DMS114 treated with DMSO at 0.1 percent for 48 hours (cell line): ENCODE measurements at regions not wholly inside any gene's neighbourhood (a gene's known extent, or its start where the extent isn't known, plus 50 kb on each side); places are given as distances from the start of the nearest gene placed in this dataset.
A peak's percentile ranks its signal among the peaks of the same experiment; 100 is the strongest.
"Not testable (repeated sequence)": the region's sequence is repeated elsewhere in the genome, so short reads cannot be mapped to it uniquely, and the experiment has no call there.

Experiments
- DNase-seq: peaks from one replicate; lab custom pipeline; 2025; ENCODE audit not compliant: unreplicated experiment; lab: John Stamatoyannopoulos, UW

DNA sequence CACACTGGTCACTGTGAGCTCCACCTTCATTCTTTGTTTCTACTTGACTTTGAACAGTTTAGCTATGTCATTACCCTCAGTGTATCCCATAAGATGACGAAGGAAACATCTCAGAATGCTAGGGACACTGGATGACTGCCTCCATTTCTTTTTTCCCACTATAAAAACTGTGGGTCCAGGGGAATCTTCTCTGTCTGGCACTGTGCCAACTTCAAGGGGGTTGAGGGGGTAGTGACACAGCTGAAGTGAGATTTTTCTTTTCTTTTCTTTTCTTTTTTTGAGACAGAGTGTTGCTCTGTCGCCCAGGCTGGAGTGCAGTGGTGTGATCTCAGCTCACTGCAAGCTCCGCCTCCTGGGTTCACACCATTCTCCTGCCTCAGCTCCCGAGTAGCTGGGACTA is 302.6 kb upstream of the TARS1 start:
- not testable (repeated sequence) for DNase-seq

DNA sequence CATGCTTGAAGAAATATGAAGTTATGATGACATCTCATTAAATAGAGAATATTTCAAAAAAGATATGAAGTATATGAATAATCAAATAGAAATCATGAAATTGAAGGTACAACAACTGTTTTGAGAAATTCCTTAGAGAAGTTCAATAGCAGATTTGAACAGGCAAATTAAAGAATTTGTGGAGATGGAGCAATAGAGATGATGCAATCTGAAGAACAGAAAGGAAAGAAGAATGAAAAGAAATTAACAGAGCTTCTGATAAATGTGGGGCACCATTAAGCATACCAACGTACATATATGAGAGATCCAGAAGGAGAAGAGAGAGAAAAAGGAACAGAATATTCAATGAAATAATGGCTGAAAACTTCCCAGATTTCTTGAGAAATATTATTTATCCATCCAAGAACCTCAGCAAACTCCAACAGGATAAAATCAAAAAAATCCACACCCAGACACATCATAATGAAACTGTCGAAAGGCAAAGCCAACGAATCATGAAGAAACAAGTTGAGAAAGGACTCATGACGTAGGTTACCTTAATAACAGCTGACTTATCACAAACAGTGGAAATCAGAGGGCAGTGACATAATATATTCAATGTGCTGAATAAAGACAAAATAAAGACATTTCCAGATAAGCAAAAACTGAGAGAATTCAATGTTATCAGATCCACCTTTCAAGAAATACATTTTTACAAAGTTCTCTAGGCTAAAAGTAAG is 297.2 kb upstream of the TARS1 start:
- no peak for DNase-seq

DNA sequence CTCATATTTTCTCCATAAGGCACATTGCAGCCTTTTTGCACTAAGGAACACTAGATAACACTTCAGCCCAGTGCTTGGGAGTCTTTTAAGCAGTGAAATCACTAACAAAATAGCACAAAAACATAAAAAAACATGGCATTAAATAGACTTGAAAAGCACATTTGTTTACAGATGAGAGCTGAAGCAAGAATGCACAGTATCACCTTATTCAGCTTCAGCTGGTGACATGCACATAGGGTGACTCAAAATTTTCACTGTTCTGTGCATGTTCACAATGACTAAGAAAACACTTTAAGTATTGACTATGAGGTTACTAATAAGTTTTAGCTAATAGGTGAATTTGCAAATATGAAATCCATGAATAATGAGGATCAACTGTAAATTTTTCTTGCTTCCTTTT is 293.9 kb upstream of the TARS1 start:
- DNase-seq: no peak

DNA sequence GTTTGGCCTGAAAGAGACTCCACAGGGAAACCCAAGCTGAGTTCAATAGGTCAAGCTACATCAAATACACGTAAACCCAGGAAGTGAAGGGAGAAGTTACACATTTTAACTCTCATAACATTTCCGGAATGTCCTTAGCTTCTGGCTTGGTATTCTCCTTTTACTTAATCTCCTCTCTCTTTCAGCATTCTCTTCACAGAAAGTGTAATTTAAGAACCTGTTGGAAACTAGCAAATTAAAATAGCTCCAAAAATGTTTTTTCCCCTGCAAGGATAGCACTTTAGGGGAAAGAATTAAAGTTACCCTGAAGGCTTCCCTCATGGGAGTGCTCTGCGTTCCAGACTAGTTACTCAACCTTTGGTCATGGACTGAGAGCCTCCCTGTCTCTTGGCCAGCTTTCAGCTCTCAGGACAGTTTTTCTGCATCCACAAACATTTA is 292.7 kb upstream of the TARS1 start:
- no peak for DNase-seq

DNA sequence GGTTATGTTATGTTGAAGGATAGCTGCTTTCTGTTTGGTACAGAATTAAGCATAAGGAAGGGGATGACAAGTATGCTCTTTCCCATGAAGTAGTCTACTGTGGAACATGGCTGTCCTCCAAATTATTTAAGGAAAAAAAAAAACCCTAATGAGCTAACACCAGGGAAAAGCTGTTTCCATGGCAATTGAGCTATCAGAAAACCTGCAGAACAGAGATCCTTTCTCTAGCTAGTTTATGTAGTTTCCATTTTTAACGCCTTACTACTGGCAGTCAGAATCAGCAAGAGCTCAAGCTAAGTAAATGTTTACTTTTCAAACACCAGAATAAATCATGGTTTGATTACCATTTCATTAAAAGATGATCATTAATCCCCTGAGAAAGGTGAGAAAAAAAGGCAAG is 287.4 kb upstream of the TARS1 start:
- no peak for DNase-seq

DNA sequence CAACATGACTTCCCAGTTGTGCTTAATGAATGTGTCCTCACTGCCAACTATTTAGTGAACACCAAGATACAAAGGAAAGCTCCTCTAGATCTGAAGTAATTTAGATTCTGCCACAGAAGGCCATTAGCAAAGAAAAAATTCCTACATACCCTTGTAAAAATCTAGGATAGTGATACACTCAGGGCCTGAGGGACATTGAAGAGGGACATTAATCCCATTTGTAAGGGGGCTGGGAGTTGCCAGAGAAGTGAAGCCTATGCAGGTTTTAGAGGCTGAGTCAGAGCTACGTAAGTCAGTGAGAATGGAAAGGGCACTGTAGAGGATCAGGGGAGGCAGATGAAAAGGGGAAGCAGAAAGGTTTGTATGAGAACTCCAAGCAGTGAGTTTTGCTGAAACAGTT is 286.9 kb upstream of the TARS1 start:
- no peak for DNase-seq

DNA sequence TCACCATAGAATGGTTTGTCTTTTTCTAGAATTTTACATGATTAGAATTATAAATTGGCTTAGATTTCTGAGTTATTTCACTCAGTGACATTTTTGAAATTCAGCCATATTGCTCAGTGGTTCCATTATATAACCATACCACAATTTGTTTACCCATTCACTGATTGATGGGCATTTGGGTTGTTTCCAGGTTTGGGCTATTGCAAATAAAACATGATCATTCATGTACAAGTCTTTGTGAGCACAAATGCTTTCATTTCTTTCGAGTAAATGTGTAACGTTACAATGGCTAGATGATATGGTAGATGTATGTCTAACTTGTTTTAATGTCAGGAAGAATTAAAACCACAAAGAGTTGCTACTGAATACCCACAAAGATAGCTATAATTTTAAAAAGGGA is 279.9 kb upstream of the TARS1 start:
- DNase-seq: no peak

DNA sequence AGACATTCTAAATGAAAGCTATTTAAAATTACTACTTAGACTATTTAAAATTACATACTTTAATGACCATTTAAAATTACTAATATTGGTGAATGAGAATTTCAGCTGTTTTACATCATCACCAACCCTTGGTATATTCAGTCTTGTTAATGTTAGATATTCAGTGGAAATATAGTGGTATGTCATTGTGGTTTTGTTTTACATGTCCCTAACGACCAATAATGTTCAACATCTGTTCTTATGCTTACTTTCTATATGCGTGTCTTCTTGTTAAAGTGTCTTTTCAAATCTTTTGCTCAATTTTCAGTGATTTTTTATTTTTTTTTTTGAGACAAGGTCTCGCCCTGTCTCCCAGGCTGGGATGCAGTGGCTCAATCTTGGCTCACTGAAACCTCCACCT is 279.3 kb upstream of the TARS1 start:
- no peak for DNase-seq

DNA sequence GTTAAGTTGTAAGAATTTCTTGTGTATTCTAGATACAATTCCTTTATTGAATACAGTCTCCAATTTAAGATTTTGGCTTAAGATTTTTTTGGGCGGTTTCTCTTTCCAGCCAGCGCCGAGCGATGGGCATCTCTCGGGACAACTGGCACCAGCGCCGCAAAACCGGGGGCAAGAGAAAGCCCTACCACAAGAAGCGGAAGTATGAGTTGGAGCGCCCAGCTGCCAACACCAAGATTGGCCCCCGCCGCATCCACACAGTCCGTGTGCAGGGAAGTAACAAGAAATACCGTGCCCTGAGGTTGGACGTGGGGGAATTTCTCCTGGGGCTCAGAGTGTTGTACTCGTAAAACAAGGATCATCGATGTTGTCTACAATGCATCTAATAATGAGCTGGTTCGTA is 278.7 kb upstream of the TARS1 start:
- DNase-seq: no peak

DNA sequence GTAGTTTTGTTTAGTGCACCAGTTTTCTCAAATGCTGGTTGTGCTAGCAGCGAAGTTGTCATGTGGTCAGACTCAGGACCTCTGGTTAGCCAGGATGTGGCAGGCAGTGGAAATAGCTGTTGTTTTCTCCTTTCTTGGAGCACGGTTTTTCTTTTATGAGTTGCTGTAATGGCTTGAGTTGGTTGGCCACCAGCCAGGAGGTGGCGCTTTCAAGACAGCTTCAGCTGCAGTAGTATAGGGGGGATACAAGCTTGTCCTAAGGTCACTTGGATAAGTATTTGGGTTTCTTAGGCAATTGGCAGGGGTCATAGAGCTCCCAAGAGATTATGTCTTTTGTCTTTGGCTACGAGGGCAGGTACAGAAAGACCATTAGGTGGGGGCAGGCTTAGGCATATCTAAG is 274.2 kb upstream of the TARS1 start:
- DNase-seq: no peak

DNA sequence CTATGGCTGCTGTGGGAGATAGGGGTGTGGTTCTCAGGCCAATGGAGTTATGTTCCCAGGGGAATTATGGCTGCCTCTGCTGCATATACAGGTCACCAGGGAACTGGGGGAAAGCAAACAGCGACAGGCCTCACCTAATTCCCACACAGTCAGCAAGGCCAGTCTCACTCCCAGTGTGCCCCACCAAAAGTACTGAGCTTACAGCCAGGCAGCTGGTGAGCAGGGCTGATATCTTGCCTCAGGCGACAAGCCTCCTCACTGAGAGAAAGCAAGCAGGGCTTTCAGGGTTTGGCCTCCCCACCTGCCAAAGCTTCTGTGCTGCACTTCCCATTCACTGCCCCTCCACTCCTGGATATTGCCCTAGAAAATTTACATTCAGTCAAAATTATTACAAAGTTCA is 273.8 kb upstream of the TARS1 start:
- no peak for DNase-seq

DNA sequence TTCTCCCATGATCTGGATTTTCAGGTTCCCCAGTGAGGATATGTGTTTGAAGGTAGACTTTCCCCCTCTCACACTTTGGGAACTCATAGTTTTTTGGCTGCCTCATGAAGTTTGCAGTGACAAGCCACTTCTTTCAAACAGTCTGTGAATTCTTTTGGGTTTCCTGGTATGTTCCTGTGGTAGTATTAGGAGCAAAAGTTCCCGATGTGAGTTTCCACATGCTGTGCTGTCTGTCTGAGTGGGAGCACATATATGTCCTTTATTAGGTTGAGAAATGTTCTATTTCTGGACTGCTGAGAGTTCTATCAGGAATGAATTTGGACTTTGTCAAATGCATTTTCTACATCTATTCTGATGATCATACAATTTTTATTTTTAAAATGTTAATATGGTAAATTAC is 273.2 kb upstream of the TARS1 start:
- no peak for DNase-seq

DNA sequence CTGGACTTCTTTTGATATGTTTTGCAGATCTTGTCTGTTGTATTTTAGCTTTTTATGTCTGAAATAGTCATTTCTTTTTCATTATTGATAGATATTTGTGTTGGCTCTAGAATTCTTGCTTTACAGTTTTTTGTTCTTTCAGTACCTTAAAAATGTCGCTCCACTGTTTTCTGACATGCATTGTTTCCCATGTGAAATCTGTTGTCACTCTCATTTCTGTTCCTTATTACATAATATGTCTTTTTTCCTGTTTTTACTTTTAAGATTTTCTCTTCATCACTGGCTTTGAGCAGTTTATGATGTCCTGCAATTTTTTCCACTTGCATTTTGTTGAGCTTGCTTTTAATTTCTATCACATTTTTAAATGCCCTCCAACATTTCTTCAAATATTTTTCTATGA is 270.4 kb upstream of the TARS1 start:
- no peak for DNase-seq

DNA sequence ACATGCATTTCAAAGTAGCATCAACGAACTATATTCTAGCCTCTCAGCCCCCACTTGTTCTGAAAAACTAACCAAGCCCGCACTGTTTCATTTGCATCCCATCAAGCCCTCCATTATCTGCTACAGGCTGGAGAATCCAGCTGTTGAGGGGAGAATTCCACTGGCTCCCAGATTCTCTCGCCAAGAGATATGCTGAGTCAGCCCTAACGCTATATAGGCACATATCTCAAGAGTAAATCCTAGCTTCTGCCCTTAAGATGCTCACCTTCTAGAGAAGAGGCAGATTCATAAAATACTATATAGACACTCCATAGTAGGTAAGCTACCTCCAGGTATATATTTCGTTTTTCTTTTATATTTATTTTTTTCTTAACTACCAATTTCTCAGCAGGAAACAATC is 266.4 kb upstream of the TARS1 start:
- DNase-seq: no peak

DNA sequence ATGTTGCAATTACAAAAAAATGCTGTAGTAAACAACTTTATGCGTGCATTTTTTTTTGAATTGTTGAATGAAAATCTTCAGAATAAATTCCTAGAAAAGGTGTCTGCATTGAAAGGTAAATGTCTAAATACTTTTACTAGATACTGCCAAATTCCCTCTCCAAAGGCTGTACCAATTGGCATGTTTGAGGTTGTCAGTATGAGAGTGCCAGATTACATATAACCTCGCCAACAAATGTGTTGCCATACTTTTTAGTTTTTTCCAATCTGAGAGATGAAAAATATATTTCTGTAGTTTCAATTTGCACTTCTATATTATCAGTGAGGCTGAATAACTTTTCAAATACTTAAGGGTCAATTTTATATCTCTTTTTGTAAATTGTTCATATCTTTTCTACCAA is 261.5 kb upstream of the TARS1 start:
- no peak for DNase-seq

DNA sequence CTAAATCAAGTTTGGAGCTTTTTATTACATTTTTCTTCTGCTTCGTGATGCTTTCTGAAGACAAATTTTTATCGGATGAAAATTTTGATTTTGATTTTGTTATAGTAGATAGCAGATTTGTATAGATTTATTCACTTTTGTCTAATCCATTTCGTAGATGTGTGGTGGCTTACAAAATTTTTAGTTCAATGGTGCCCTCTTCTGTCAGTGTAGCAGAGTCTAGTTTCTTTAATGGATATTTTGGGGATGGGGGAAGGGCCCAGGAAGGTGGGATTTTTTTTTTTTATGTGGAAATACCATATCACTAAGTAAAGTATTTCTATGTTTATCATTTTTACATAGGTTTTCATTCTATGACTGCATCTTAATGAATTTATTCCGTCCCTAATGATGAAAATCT is 259.9 kb upstream of the TARS1 start:
- DNase-seq: peak; percentile 34

DNA sequence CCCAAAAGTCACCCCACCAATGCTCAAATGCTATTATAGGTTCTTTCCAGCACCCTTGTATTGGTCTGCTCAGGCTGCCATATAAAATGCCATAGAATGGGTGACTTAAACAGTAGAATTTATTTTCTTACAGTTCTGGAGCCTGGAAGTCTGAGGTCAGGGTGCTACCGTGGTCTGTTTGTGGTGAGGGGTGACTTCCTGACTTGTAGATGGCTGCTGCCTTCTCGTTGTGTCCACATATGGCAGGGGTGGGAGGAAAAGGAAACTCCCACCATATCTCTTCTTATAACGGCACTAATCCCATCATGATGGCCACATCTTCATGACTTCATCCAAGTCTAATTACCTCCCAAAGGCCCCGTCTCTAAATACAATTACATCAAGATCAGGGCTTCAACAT is 257.8 kb upstream of the TARS1 start:
- no peak for DNase-seq

DNA sequence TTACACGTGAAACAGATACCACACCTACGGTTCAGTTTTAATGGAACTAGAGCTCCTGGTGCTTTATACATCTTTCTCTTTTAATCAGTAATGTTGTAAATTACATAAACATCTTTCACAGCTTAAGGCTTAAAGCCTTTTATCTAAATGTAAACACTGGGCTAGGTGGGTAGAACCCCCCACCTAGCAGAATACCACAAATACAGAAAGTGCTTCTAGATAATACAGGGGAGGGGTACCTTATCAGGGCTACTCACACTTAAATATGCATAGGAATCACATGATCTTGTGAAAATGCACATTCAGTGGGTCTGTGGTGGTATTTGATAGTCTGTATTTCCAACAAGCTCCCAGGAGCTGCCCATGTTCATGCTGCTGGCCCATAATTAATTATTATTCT is 256.4 kb upstream of the TARS1 start:
- DNase-seq: no peak

DNA sequence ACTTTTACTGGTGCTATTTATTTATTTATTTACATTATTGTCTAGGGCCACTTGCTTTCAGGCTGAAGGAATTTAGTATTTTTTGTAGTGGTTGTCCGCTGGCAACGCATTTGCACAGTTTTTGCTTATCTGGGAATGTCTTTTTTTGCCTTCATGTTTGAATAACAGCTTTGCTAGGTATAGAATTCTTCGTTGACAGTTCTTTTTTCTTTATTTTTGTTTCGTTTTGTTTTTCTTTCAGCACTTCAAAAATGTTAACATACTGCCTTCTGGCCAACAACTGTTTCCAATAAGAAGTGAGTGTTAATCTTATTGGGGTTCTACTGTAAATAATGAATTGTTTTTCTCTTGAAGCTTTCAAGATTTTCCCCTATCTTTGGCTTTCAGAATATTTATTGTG is 252.7 kb upstream of the TARS1 start:
- no peak for DNase-seq

DNA sequence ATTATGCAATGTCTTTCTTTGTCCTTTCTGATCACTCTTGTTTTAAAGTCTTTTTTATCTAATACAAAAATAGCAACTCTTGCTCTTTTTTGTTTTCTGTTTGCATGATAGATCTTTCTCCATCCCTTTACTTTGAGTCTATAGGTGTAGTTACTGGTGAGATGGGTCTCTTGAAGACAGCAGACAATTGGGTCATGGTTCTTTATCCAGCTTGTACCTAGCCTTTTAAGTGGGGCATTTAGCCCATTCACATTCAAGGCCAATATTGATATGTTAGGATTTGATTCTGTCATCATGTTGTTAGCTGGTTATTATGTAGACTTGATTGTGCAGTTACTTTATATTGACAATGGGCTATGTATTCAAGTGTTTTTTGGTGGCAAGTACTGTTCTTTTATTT is 245.9 kb upstream of the TARS1 start:
- DNase-seq: no peak

DNA sequence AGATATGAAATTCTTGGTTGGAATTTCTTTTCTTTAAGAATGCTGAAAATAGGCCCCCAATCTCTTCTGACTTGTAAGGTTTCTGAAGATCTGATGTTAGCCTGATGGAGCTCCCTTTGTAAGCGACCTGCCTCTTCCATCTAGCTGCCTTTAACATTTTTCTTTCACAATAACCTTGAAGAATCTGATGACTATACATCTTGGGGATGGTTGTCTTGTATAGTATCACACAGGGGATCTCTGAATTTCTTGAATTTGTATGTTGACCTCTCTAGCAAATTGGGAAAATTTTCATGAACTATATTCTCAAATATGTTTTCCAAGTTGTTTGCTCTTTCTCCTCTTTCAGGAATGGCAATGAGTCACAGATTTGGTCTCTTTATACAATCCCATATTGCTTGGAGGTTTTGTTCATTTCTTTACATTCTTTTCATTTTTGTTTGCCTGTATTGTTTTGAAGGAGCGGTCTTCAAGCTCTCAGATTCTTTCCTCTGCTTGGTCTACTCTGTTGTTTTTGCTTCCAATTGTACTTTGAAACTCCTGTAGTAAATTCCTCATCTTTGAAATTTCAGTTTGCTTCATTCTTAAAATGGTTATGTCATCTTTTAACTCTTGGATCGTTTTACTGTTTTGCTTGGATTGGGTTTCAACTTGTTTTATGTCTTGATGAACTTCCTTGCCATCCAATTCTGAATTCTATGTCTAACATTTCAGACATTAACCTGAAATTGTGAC is 245.2 kb upstream of the TARS1 start:
- DNase-seq: no peak

DNA sequence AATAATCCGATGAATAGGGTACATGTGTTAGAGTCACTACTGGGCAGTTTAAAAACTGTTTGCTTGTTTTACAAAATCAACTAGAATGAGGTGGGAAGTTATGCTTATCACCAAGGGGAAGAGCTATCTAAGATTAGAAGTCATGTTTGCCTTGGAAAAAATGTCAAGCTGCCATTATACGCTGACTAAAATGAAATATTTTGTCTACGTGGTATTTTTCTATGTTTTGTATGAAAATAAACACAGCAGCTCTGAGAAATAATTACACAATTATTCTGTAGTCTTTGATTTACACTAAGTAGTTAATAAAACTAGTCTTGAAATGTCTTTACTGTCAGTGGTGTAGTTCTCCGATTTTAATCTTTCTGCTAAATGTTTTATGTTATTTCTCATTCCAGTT is 241.9 kb upstream of the TARS1 start:
- DNase-seq: no peak

DNA sequence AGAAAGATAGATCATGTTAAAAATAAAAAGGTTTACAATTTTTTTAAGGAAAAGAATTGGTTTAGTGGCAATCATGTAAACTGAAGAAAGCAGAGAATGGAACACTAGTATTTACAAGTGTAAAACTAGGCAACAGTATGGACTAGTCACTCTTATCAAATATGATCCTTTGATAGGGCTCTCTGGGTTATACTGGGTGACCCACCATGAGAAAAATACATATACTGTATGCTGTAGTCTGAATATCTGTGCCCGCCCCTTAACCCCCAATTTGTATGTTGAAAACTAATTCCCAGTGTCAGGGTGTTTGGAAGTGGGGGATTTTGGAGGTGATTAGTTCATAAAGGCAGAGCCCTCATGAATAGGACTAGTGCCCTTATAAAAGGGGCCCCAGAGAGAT is 236.8 kb upstream of the TARS1 start:
- no peak for DNase-seq
